Esophagus muscularis mucosa (tissue), 3 donors: ENCODE measurements at regions not wholly inside any gene's neighbourhood (a gene's known extent, or its start where the extent isn't known, plus 50 kb on each side); places are given as distances from the start of the nearest gene placed in this dataset.

Experiments
- POLR2AphosphoS5 ChIP-seq, 2 donors: sonication (generic); formaldehyde crosslinking; IDR thresholded peaks; one replicate each; pipeline ENCODE4 v1.6.1; 2017; ENCODE audit warnings: antibody characterized with exemption in 2 of 2
- TF ChIP-seq, protein P1 (sequence below), 3 experiments: fragments of 200-600 bp in 2 of 3; fragments of 450-650 bp in 1 of 3; sonication (generic) in 2 of 3; IDR thresholded peaks; one replicate each; pipeline ENCODE4 v1.5.1; 2017 to 2019; ENCODE audit warnings: antibody characterized with exemption in 3 of 3, mild to moderate bottlenecking in 2 of 3, moderate library complexity in 1 of 3

DNA sequence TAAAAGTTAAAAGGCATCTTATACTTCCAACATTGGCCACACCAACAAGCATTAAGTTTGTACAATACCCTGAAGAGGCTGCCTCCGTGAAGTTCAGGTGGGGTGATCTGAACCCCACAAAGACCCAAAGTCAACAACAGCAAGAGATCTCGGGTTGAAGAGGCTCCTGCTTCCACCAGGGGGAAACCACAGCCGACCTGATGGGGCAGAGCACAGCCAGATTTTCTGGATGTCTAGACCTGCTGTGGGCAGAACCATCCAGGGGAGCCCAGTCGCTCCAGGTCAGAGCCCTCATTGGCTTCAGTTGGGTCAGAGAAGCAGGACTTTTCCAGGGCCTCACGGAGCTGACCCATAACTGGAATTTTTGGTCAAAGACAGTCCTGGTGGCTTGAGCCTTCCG is 66.5 kb upstream of the ACKR3 start:
- TF ChIP-seq, protein P1, sequence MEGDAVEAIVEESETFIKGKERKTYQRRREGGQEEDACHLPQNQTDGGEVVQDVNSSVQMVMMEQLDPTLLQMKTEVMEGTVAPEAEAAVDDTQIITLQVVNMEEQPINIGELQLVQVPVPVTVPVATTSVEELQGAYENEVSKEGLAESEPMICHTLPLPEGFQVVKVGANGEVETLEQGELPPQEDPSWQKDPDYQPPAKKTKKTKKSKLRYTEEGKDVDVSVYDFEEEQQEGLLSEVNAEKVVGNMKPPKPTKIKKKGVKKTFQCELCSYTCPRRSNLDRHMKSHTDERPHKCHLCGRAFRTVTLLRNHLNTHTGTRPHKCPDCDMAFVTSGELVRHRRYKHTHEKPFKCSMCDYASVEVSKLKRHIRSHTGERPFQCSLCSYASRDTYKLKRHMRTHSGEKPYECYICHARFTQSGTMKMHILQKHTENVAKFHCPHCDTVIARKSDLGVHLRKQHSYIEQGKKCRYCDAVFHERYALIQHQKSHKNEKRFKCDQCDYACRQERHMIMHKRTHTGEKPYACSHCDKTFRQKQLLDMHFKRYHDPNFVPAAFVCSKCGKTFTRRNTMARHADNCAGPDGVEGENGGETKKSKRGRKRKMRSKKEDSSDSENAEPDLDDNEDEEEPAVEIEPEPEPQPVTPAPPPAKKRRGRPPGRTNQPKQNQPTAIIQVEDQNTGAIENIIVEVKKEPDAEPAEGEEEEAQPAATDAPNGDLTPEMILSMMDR (IDR thresholded peaks at IDR 0.05) = no peak
- no peak for TF ChIP-seq POLR2AphosphoS5 (IDR thresholded peaks at IDR 0.05)
